ENCODE measurements at regions not wholly inside any gene's neighbourhood (a gene's known extent, or its start where the extent isn't known, plus 50 kb on each side); places are given as distances from the start of the nearest gene placed in this dataset.

GRCh38 chr1:194102607-194103006 is 916.2 kb upstream of the B3GALT2 start:
- Histone ChIP-seq H3K36me3 (no peaks in the 10 kb centered on the region), H3K27me3 (no peaks in the 10 kb centered on the region), H3K27ac (no peak overlapping the region), H3K9me3 (no peaks in the 10 kb centered on the region), H3K4me1 (no peaks in the 10 kb centered on the region), H3K4me3 (no peak overlapping the region)
- no peak for DNase-seq
- TF ChIP-seq POLR2A (IDR thresholded peaks at IDR 0.05) (no peak), CTCF (IDR thresholded peaks at IDR 0.05) (no peak)

DNA sequence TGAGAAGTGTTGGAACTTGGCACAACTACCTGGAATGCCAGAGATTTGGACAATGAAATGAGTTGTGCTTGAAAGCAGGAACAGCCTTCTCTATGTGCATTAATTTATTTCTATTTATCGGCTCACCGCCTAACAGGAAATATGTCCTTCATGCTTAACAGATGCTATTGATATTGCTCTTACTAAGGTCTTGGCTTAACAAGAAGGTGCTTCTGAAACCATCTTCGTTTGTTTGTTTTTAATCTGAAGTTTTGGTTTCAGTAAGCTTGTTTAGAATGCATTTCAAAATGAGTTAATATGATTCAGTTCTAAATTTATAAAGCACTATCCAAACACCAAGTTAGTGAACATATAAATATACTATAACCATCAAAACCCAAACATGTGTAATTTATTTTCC is 898.3 kb upstream of the B3GALT2 start:
- no peaks in the 10 kb centered on the region for H3K9me3 ChIP-seq
- no peaks in the 10 kb centered on the region for H3K36me3 ChIP-seq
- no peaks in the 10 kb centered on the region for H3K4me1 ChIP-seq
- no peak for DNase-seq
- no peak overlapping the region for H3K27ac ChIP-seq
- no peak overlapping the region for H3K4me3 ChIP-seq
- TF ChIP-seq POLR2A (IDR thresholded peaks at IDR 0.05), result no peak
- TF ChIP-seq CTCF (IDR thresholded peaks at IDR 0.05), result no peak
- H3K27me3 ChIP-seq, result no peaks in the 10 kb centered on the region

- Histone ChIP-seq H3K27ac (no peak overlapping the region), H3K4me3 (no peak overlapping the region), H3K36me3 (no peaks in the 10 kb centered on the region), H3K9me3 (no peaks in the 10 kb centered on the region), H3K27me3 (no peaks in the 10 kb centered on the region), H3K4me1 (no peaks in the 10 kb centered on the region)
- TF ChIP-seq CTCF (IDR thresholded peaks at IDR 0.05) (no peak), POLR2A (IDR thresholded peaks at IDR 0.05) (no peak)
- no peak for DNase-seq
These were observed 895.0 kb upstream of the B3GALT2 start for GRCh38 chr1:194081444-194081843.

DNA sequence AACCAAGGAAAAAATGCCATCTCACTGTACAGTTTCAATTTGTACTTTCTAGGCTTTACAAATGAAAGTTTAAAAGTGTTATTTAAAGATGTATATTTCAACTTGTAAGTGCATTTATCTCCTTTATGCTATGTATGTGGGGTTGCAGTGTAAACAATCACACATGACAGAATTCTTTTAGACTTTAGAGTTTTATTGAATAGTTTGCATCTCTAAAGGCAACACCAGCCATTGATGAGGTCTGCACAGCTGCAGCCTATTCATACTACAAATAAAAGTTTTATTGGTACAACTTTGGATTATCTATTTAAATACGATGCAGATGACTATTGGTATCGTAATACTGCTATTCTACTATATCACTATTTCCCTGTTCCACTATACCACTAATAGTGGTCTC is 894.4 kb upstream of the B3GALT2 start:
- Histone ChIP-seq H3K9me3 (no peaks in the 10 kb centered on the region), H3K36me3 (no peaks in the 10 kb centered on the region), H3K4me3 (no peak overlapping the region), H3K27ac (no peak overlapping the region), H3K27me3 (no peaks in the 10 kb centered on the region), H3K4me1 (no peaks in the 10 kb centered on the region)
- no peak for TF ChIP-seq CTCF (IDR thresholded peaks at IDR 0.05)
- no peak for TF ChIP-seq POLR2A (IDR thresholded peaks at IDR 0.05)
- no peak for DNase-seq

DNA sequence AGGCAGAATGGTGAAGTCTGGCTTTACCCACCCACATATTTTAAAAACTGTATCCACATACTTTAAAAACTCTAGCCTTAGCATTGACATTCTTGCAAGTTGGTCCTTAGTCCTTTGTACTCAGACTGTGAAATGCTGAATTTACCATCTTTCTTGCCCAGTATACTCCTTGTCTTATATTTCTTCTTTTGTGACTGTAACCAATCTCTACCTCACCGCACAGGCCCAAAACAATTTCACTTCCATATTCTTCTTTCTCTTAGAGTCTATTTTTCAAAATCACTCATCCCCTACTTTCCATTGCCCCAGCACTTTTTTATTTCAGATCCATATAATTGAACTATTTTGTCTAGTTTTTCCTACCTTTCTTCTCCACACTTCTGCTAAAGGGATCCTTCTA is 892.4 kb upstream of the B3GALT2 start:
- H3K4me3 ChIP-seq, result no peak overlapping the region
- H3K36me3 ChIP-seq, result no peaks in the 10 kb centered on the region
- DNase-seq, result no peak
- TF ChIP-seq CTCF (IDR thresholded peaks at IDR 0.05) (no peak), POLR2A (IDR thresholded peaks at IDR 0.05) (no peak)
- H3K27me3 ChIP-seq, result no peaks in the 10 kb centered on the region
- no peaks in the 10 kb centered on the region for H3K4me1 ChIP-seq
- no peaks in the 10 kb centered on the region for H3K9me3 ChIP-seq
- no peak overlapping the region for H3K27ac ChIP-seq

DNA sequence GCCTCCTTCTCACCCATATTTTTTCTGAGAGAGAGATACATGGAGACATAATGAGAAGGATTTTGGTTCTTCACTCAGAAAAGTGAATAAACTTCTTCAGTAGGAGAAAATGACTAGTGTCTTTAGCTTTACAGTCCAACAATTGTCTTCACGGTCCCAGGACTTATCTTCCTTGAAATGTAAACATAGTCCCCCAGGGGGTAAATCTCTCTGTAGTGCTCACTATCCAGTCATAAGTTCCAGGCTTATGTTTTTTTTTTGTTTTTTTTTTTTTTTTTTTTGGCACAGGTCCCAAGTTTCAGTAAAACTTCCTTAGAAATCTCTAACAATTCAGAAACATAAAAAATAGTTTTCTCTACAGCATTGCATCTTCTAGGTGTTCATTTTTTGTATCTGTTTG is 890.2 kb upstream of the B3GALT2 start:
- TF ChIP-seq POLR2A (IDR thresholded peaks at IDR 0.05) (no peak), CTCF (IDR thresholded peaks at IDR 0.05) (no peak)
- H3K27me3 ChIP-seq, result no peaks in the 10 kb centered on the region
- no peaks in the 10 kb centered on the region for H3K9me3 ChIP-seq
- no peaks in the 10 kb centered on the region for H3K4me1 ChIP-seq
- H3K27ac ChIP-seq, result no peak overlapping the region
- DNase-seq, result no peak
- no peaks in the 10 kb centered on the region for H3K36me3 ChIP-seq
- no peak overlapping the region for H3K4me3 ChIP-seq
